ENCODE measurements at regions not wholly inside any gene's neighbourhood (a gene's known extent, or its start where the extent isn't known, plus 50 kb on each side); places are given as distances from the start of the nearest gene placed in this dataset.

DNA sequence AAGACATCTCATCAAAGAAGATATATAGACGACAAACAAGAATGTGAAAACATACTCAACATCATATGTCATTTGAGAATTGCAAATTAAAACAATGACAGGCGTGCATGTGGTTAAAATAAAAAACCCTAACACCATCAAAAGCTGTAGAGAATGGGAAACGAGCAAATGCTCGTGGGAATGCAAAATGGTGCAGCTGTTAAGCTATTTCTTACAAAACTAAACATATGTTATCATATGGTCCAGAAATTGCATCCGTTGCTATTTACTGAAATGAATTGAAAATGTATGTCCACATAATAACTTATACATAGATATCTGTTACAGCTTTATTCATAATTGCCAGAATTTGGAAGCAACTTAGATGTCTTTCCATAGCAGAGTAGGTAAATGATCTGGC lies 574.4 kb downstream of the TNS3 start:
- no peak for DNase-seq
- Histone ChIP-seq H3K4me3 (ENCODE audit: control extremely low read depth in 1 of 5, extremely low read depth in 1 of 5, insufficient read depth in 1 of 5, low read depth in 2 of 5, low read length in 4 of 5) (no peak overlapping the region), H3K9ac (ENCODE audit: low read length) (no peak overlapping the region), H3K9me3 (ENCODE audit: control extremely low read depth in 1 of 3, control insufficient read depth in 2 of 3, insufficient read depth in 1 of 3, low read length in 2 of 3) (no peaks in the 10 kb centered on the region), H4K20me1 (ENCODE audit: control insufficient read depth, insufficient read depth, low read length, poor library complexity, severe bottlenecking) (no peaks in the 10 kb centered on the region), H3K27me3 (replicated peaks in 1 of 4; ENCODE audit: control extremely low read depth in 1 of 4, control insufficient read depth in 3 of 4, insufficient read depth in 4 of 4, low read length in 3 of 4) (no peaks in the 10 kb centered on the region), H3K4me1 (ENCODE audit: control insufficient read depth in 2 of 2, insufficient read depth in 2 of 2, low read length in 2 of 2) (no peaks in the 10 kb centered on the region), H2AFZ (ENCODE audit: insufficient read depth, low read depth, low read length, poor library complexity, severe bottlenecking) (no peak overlapping the region), H3K4me2 (replicated peaks; ENCODE audit: low read depth, low read length, poor library complexity, severe bottlenecking) (no peak overlapping the region), H3K36me3 (replicated peaks in 1 of 2; ENCODE audit: control extremely low read depth in 1 of 2, control insufficient read depth in 1 of 2, extremely low read depth in 1 of 2, insufficient read depth in 2 of 2, low read length in 1 of 2) (no peaks in the 10 kb centered on the region), H3K79me2 (ENCODE audit: control insufficient read depth, insufficient read depth, low read length) (no peaks in the 10 kb centered on the region), H3K27ac (ENCODE audit: low read length in 2 of 2) (no peak overlapping the region)
- no peaks in the 10 kb centered on the region for H3K9me3 Mint-ChIP-seq (ENCODE audit: insufficient read depth)
- intact Hi-C loops (cut with micrococcal nuclease): no loop called here
- no peak for ATAC-seq (ENCODE audit: low read depth)
- ChIA-PET POLR2A (no interaction called here), CTCF (no interaction called here)
- TF ChIP-seq, protein P1, sequence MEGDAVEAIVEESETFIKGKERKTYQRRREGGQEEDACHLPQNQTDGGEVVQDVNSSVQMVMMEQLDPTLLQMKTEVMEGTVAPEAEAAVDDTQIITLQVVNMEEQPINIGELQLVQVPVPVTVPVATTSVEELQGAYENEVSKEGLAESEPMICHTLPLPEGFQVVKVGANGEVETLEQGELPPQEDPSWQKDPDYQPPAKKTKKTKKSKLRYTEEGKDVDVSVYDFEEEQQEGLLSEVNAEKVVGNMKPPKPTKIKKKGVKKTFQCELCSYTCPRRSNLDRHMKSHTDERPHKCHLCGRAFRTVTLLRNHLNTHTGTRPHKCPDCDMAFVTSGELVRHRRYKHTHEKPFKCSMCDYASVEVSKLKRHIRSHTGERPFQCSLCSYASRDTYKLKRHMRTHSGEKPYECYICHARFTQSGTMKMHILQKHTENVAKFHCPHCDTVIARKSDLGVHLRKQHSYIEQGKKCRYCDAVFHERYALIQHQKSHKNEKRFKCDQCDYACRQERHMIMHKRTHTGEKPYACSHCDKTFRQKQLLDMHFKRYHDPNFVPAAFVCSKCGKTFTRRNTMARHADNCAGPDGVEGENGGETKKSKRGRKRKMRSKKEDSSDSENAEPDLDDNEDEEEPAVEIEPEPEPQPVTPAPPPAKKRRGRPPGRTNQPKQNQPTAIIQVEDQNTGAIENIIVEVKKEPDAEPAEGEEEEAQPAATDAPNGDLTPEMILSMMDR (IDR thresholded peaks at IDR 0.05): no peak
- TF ChIP-seq EZH2 (IDR thresholded peaks at IDR 0.05; ENCODE audit: borderline replicate concordance, insufficient read depth, low read depth, low read length, poor library complexity, severe bottlenecking): no peak
- WGBS (ENCODE audit: insufficient coverage): no CpG with 5 or more reads among the region's 5 CpGs
- no peak overlapping the region for H3K4me3 Mint-ChIP-seq
- H3K27ac Mint-ChIP-seq: no peak overlapping the region
- peaks cover 3% of the 10 kb centered on the region for H3K27me3 Mint-ChIP-seq
- H3K4me1 Mint-ChIP-seq: no peaks in the 10 kb centered on the region

DNA sequence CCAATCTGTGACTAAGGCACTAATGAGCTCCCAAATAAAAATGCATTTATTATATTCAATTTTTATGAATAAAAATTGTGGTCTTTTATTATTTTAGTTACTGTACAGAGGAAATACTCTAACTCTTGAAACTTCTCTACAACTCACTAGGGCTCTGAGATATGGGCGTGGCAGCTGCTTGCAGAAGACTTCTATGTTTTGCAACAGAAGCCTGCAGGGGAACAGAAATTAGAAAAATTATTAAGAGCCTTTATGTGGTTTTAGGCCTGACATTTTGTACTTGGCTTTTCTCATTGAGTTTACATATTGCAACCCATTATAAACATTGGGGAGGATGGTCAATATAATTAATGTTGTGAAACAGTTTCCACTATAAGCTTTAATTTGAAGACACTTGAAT lies 581.4 kb downstream of the TNS3 start:
- POLR2A ChIA-PET: no interaction called here
- Histone ChIP-seq H3K9ac (ENCODE audit: low read length) (no peak overlapping the region), H3K4me3 (ENCODE audit: control extremely low read depth in 1 of 5, extremely low read depth in 1 of 5, insufficient read depth in 1 of 5, low read depth in 2 of 5, low read length in 4 of 5) (no peak overlapping the region), H3K36me3 (replicated peaks in 1 of 2; ENCODE audit: control extremely low read depth in 1 of 2, control insufficient read depth in 1 of 2, extremely low read depth in 1 of 2, insufficient read depth in 2 of 2, low read length in 1 of 2) (no peaks in the 10 kb centered on the region), H4K20me1 (ENCODE audit: control insufficient read depth, insufficient read depth, low read length, poor library complexity, severe bottlenecking) (no peaks in the 10 kb centered on the region), H2AFZ (ENCODE audit: insufficient read depth, low read depth, low read length, poor library complexity, severe bottlenecking) (no peak overlapping the region), H3K9me3 (ENCODE audit: control extremely low read depth in 1 of 3, control insufficient read depth in 2 of 3, insufficient read depth in 1 of 3, low read length in 2 of 3) (no peaks in the 10 kb centered on the region), H3K4me2 (replicated peaks; ENCODE audit: low read depth, low read length, poor library complexity, severe bottlenecking) (no peak overlapping the region), H3K79me2 (ENCODE audit: control insufficient read depth, insufficient read depth, low read length) (no peaks in the 10 kb centered on the region), H3K27ac (ENCODE audit: low read length in 2 of 2) (no peak overlapping the region), H3K27me3 (replicated peaks in 1 of 4; ENCODE audit: control extremely low read depth in 1 of 4, control insufficient read depth in 3 of 4, insufficient read depth in 4 of 4, low read length in 3 of 4) (no peaks in the 10 kb centered on the region), H3K4me1 (ENCODE audit: control insufficient read depth in 2 of 2, insufficient read depth in 2 of 2, low read length in 2 of 2) (no peaks in the 10 kb centered on the region)
- H3K4me3 Mint-ChIP-seq: no peak overlapping the region
- WGBS (ENCODE audit: insufficient coverage): no CpG with 5 or more reads among the region's 1 CpG
- no peaks in the 10 kb centered on the region for H3K27me3 Mint-ChIP-seq
- no peaks in the 10 kb centered on the region for H3K4me1 Mint-ChIP-seq
- H3K27ac Mint-ChIP-seq: no peak overlapping the region
- ATAC-seq (ENCODE audit: low read depth): no peak
- CTCF ChIA-PET: no interaction called here
- intact Hi-C loops (cut with micrococcal nuclease): no loop called here
- H3K9me3 Mint-ChIP-seq (ENCODE audit: insufficient read depth): no peaks in the 10 kb centered on the region
- TF ChIP-seq EZH2 (IDR thresholded peaks at IDR 0.05; ENCODE audit: borderline replicate concordance, insufficient read depth, low read depth, low read length, poor library complexity, severe bottlenecking): no peak
- DNase-seq: no peak
